Mucosa of stomach (tissue), 1 donor: ENCODE measurements at regions not wholly inside any gene's neighbourhood (a gene's known extent, or its start where the extent isn't known, plus 50 kb on each side); places are given as distances from the start of the nearest gene placed in this dataset.

Source experiments
- H3K27me3 ChIP-seq: one replicate; pipeline ENCODE4 v1.7.0; 2013; ENCODE audit warnings: mild to moderate bottlenecking, low read length; ENCODE audit not compliant: control insufficient read depth, insufficient read depth
- H3K36me3 ChIP-seq: one replicate; pipeline ENCODE4 v1.7.0; 2013; ENCODE audit warnings: low read length; ENCODE audit not compliant: control insufficient read depth, insufficient read depth
- H3K4me1 ChIP-seq: one replicate; pipeline ENCODE4 v1.7.0; 2013; ENCODE audit warnings: mild to moderate bottlenecking, low read length; ENCODE audit not compliant: control insufficient read depth, insufficient read depth
- H3K4me3 ChIP-seq: one replicate; pipeline ENCODE4 v1.7.0; 2013; ENCODE audit warnings: low read length
- H3K9ac ChIP-seq: one replicate; pipeline ENCODE4 v1.7.0; 2013; ENCODE audit warnings: mild to moderate bottlenecking, low read length, moderate library complexity
- H3K9me3 ChIP-seq: one replicate; pipeline ENCODE4 v1.7.0; 2013; ENCODE audit warnings: mild to moderate bottlenecking, low read length, moderate library complexity; ENCODE audit not compliant: control insufficient read depth
- donor health status: Pancreatic carcinoma.

- Histone ChIP-seq H3K4me1 (no peaks in the 10 kb centered on the region), H3K36me3 (no peaks in the 10 kb centered on the region), H3K4me3 (no peak overlapping the region), H3K9ac (no peak overlapping the region), H3K27me3 (no peaks in the 10 kb centered on the region), H3K9me3 (no peaks in the 10 kb centered on the region)
These were observed 1385.0 kb downstream of the BRD1 start for GRCh38 chr22:48442663-48443062.

- H3K9ac ChIP-seq, result no peak overlapping the region
- no peaks in the 10 kb centered on the region for H3K9me3 ChIP-seq
- H3K27me3 ChIP-seq, result no peaks in the 10 kb centered on the region
- H3K36me3 ChIP-seq, result no peaks in the 10 kb centered on the region
- H3K4me1 ChIP-seq, result no peaks in the 10 kb centered on the region
- H3K4me3 ChIP-seq, result no peak overlapping the region
These were observed 1386.2 kb downstream of the BRD1 start for GRCh38 chr22:48441553-48441850.

GRCh38 chr22:48440673-48441552 is 1386.8 kb downstream of the BRD1 start:
- Histone ChIP-seq H3K27me3 (no peaks in the 10 kb centered on the region), H3K9ac (no peak overlapping the region), H3K36me3 (no peaks in the 10 kb centered on the region), H3K9me3 (no peaks in the 10 kb centered on the region), H3K4me3 (no peak overlapping the region), H3K4me1 (no peaks in the 10 kb centered on the region)

- H3K27me3 ChIP-seq, result no peaks in the 10 kb centered on the region
- no peaks in the 10 kb centered on the region for H3K36me3 ChIP-seq
- H3K9ac ChIP-seq, result no peak overlapping the region
- H3K4me1 ChIP-seq, result no peaks in the 10 kb centered on the region
- H3K9me3 ChIP-seq, result no peaks in the 10 kb centered on the region
- no peak overlapping the region for H3K4me3 ChIP-seq
These were observed 1387.5 kb downstream of the BRD1 start for GRCh38 chr22:48440176-48440575.

- H3K4me3 ChIP-seq, result no peak overlapping the region
- no peak overlapping the region for H3K9ac ChIP-seq
- H3K27me3 ChIP-seq, result no peaks in the 10 kb centered on the region
- no peaks in the 10 kb centered on the region for H3K36me3 ChIP-seq
- H3K9me3 ChIP-seq, result no peaks in the 10 kb centered on the region
- no peaks in the 10 kb centered on the region for H3K4me1 ChIP-seq
These were observed 1388.0 kb downstream of the BRD1 start for GRCh38 chr22:48439560-48440135.

- Histone ChIP-seq H3K9ac (no peak overlapping the region), H3K9me3 (no peaks in the 10 kb centered on the region), H3K4me1 (no peaks in the 10 kb centered on the region), H3K27me3 (no peaks in the 10 kb centered on the region), H3K4me3 (no peak overlapping the region), H3K36me3 (no peaks in the 10 kb centered on the region)
These were observed 1388.7 kb downstream of the BRD1 start for GRCh38 chr22:48438800-48439559.

GRCh38 chr22:48438096-48438495 is 1389.6 kb downstream of the BRD1 start:
- no peaks in the 10 kb centered on the region for H3K9me3 ChIP-seq
- H3K36me3 ChIP-seq, result no peaks in the 10 kb centered on the region
- H3K9ac ChIP-seq, result no peak overlapping the region
- no peaks in the 10 kb centered on the region for H3K27me3 ChIP-seq
- no peak overlapping the region for H3K4me3 ChIP-seq
- no peaks in the 10 kb centered on the region for H3K4me1 ChIP-seq

- no peaks in the 10 kb centered on the region for H3K36me3 ChIP-seq
- H3K4me3 ChIP-seq, result no peak overlapping the region
- H3K9me3 ChIP-seq, result no peaks in the 10 kb centered on the region
- no peak overlapping the region for H3K9ac ChIP-seq
- no peaks in the 10 kb centered on the region for H3K27me3 ChIP-seq
- H3K4me1 ChIP-seq, result no peaks in the 10 kb centered on the region
These were observed 1391.3 kb downstream of the BRD1 start for GRCh38 chr22:48436201-48436931.

GRCh38 chr22:48434868-48435250 is 1392.8 kb downstream of the BRD1 start:
- no peaks in the 10 kb centered on the region for H3K27me3 ChIP-seq
- H3K4me1 ChIP-seq, result no peaks in the 10 kb centered on the region
- no peak overlapping the region for H3K4me3 ChIP-seq
- H3K9ac ChIP-seq, result no peak overlapping the region
- H3K36me3 ChIP-seq, result no peaks in the 10 kb centered on the region
- no peaks in the 10 kb centered on the region for H3K9me3 ChIP-seq

- Histone ChIP-seq H3K9ac (no peak overlapping the region), H3K4me3 (no peak overlapping the region), H3K4me1 (no peaks in the 10 kb centered on the region), H3K36me3 (no peaks in the 10 kb centered on the region), H3K9me3 (no peaks in the 10 kb centered on the region), H3K27me3 (no peaks in the 10 kb centered on the region)
These were observed 1393.4 kb downstream of the BRD1 start for GRCh38 chr22:48434156-48434867.

GRCh38 chr22:48433647-48434046 is 1394.0 kb downstream of the BRD1 start:
- no peaks in the 10 kb centered on the region for H3K27me3 ChIP-seq
- H3K4me1 ChIP-seq, result no peaks in the 10 kb centered on the region
- no peak overlapping the region for H3K9ac ChIP-seq
- H3K36me3 ChIP-seq, result no peaks in the 10 kb centered on the region
- H3K9me3 ChIP-seq, result no peaks in the 10 kb centered on the region
- H3K4me3 ChIP-seq, result no peak overlapping the region
